ENCODE measurements at regions not wholly inside any gene's neighbourhood (a gene's known extent, or its start where the extent isn't known, plus 50 kb on each side); places are given as distances from the start of the nearest gene placed in this dataset.
A peak's percentile ranks its signal among the peaks of the same experiment; 100 is the strongest.

GRCh38 chr6:4282926-4283325 lies 147.6 kb upstream of the ECI2 start:
- Mint-ChIP-seq H3K9me3 (no peaks in the 10 kb centered on the region), H3K27ac (ENCODE audit: low read depth) (no peak overlapping the region), H3K4me3 (no peak overlapping the region), H3K27me3 (peaks cover 93% of the 10 kb centered on the region), H3K36me3 (ENCODE audit: insufficient read depth) (no peaks in the 10 kb centered on the region), H3K4me1 (peaks cover 8% of the 10 kb centered on the region)
- DNase-seq (ENCODE audit: low spot score in 2 of 2) = no peak
- ATAC-seq (replicated peaks; ENCODE audit: extremely low read depth, poor library complexity, severe bottlenecking) = no peak

DNA sequence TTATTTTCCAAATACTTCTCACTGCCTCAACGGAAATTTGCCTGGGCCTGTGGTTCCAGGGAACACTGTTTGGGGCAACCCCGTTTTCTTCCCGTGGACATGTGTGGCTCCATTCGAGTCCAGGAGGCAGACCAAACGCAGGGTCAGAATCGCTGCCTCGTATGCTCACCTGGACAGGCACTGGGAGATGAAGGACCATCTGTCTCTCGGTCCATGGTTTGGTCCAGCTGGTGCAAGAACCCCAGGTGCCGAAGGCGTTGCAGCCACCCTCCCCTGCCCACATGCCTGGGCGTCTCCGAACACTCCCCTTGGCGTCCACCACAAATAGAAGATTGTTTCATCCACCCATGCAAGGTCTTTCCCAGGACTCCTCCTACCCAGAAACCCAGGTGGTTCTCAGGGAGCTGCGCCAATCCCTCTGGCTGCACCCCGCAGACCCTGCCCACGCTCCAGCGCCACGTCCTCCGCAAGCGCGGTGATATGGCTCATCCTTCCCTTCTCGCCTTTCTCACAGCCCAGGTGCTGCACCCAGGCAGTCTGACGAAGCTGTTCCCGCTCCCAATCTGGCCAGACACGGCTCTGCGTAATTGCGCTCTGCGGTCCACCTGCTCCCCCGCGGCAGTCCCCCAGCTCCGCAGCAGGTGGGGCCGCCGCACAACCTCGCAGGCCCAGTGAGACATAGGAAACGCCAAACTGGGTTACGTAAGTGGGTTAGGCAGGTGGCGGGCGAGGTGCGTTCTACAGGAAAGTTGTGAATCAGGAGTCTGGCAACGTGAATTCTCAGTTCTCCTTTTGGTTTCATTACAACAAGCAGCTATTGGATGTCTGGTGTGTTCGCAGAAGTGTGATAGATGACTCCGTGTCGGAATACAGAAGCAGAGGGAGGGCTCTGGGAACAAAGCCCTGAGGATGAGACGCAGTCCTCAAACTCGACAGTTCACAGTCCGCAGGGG lies 146.2 kb upstream of the ECI2 start:
- Mint-ChIP-seq H3K27ac (ENCODE audit: low read depth) (no peak overlapping the region), H3K36me3 (ENCODE audit: insufficient read depth) (no peaks in the 10 kb centered on the region), H3K4me3 (peak overlapping the region; percentile 8), H3K27me3 (peaks cover 86% of the 10 kb centered on the region), H3K4me1 (peaks cover 8% of the 10 kb centered on the region), H3K9me3 (no peaks in the 10 kb centered on the region)
- DNase-seq (ENCODE audit: low spot score in 2 of 2) (no peak), ATAC-seq (replicated peaks; ENCODE audit: extremely low read depth, poor library complexity, severe bottlenecking) (no peak)

GRCh38 chr6:4280707-4281106 lies 145.3 kb upstream of the ECI2 start:
- DNase-seq (ENCODE audit: low spot score in 2 of 2) (no peak), ATAC-seq (replicated peaks; ENCODE audit: extremely low read depth, poor library complexity, severe bottlenecking) (no peak)
- no peak overlapping the region for H3K4me3 Mint-ChIP-seq
- no peaks in the 10 kb centered on the region for H3K36me3 Mint-ChIP-seq (ENCODE audit: insufficient read depth)
- no peak overlapping the region for H3K27ac Mint-ChIP-seq (ENCODE audit: low read depth)
- peaks cover 77% of the 10 kb centered on the region for H3K27me3 Mint-ChIP-seq
- H3K4me1 Mint-ChIP-seq = peaks cover 8% of the 10 kb centered on the region
- no peaks in the 10 kb centered on the region for H3K9me3 Mint-ChIP-seq

- ATAC-seq (replicated peaks; ENCODE audit: extremely low read depth, poor library complexity, severe bottlenecking) (no peak), DNase-seq (ENCODE audit: low spot score in 2 of 2) (no peak)
- Mint-ChIP-seq H3K9me3 (no peaks in the 10 kb centered on the region), H3K4me3 (no peak overlapping the region), H3K4me1 (peaks cover 8% of the 10 kb centered on the region), H3K27ac (ENCODE audit: low read depth) (no peak overlapping the region), H3K27me3 (peaks cover 76% of the 10 kb centered on the region), H3K36me3 (ENCODE audit: insufficient read depth) (no peaks in the 10 kb centered on the region)
Observed at GRCh38 chr6:4280031-4280430, 144.7 kb upstream of the ECI2 start.

- Mint-ChIP-seq H3K27ac (ENCODE audit: low read depth) (no peak overlapping the region), H3K4me1 (no peaks in the 10 kb centered on the region), H3K4me3 (no peak overlapping the region), H3K36me3 (ENCODE audit: insufficient read depth) (no peaks in the 10 kb centered on the region), H3K9me3 (no peaks in the 10 kb centered on the region), H3K27me3 (peaks cover 50% of the 10 kb centered on the region)
- ATAC-seq (replicated peaks; ENCODE audit: extremely low read depth, poor library complexity, severe bottlenecking) (no peak), DNase-seq (ENCODE audit: low spot score in 2 of 2) (no peak)
Observed at GRCh38 chr6:4274382-4275082, 139.2 kb upstream of the ECI2 start.

DNA sequence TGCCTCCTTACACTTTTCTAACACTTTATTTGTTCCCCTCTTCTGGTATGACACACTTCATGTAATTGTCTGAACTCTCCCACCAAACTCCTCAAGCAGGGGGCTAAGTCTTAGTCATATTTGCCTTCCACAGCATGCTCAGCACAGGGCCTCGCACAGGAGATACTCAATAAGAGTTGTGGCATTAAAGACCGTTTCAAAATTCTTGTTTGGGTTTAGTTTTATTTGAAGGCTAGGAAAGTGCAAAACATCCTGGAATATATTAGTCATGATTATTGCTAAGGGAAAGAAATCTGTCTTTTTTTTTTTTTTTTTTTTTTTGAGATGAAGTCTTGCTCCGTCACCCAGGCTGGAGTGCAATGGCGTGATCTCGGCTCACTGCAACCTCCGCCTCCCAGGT lies 137.6 kb upstream of the ECI2 start:
- Mint-ChIP-seq H3K36me3 (ENCODE audit: insufficient read depth) (no peaks in the 10 kb centered on the region), H3K27me3 (peaks cover 35% of the 10 kb centered on the region), H3K4me3 (no peak overlapping the region), H3K4me1 (no peaks in the 10 kb centered on the region), H3K27ac (ENCODE audit: low read depth) (no peak overlapping the region), H3K9me3 (no peaks in the 10 kb centered on the region)
- no peak for ATAC-seq (replicated peaks; ENCODE audit: extremely low read depth, poor library complexity, severe bottlenecking)
- no peak for DNase-seq (ENCODE audit: low spot score in 2 of 2)

DNA sequence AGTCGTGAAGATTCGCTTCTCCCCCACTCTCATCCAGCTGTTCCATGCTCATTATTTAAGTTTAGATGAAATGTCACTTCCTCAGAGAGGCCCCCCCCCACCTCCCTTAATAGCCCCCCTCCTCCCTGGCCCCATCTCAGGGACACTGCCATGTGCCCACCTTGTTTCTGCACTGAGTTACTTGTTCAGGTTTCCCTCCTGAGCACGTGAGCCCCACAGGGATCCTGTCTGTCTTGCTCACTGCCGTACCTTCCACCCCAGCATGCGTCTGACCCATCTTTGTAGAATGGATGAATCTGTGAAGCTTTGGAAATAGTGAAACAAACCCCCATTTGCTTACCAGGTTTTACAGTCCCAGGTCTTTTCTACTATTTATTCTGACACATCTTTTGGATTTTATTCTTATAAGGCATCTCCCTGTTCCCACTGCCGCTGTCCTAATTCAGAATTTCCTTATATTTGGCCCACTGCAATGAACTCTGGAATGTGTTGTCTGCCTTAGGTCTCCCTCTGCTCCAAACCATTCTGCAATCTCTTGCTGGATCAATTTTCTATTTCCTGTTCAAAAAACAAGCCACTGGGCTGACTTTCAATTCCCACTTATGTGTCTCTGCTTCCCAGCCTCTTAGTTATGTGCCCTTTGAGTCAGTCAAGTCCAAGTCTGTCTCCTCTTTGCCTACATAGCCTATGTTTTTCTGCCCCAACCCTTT lies 136.5 kb upstream of the ECI2 start:
- Mint-ChIP-seq H3K9me3 (no peaks in the 10 kb centered on the region), H3K36me3 (ENCODE audit: insufficient read depth) (no peaks in the 10 kb centered on the region), H3K4me1 (no peaks in the 10 kb centered on the region), H3K4me3 (no peak overlapping the region), H3K27me3 (peaks cover 38% of the 10 kb centered on the region), H3K27ac (ENCODE audit: low read depth) (no peak overlapping the region)
- DNase-seq (ENCODE audit: low spot score in 2 of 2) (no peak), ATAC-seq (replicated peaks; ENCODE audit: extremely low read depth, poor library complexity, severe bottlenecking) (no peak)

- H3K9me3 Mint-ChIP-seq = no peaks in the 10 kb centered on the region
- H3K4me3 Mint-ChIP-seq = no peak overlapping the region
- H3K27ac Mint-ChIP-seq (ENCODE audit: low read depth) = no peak overlapping the region
- H3K27me3 Mint-ChIP-seq = peaks cover 49% of the 10 kb centered on the region
- no peak for DNase-seq (ENCODE audit: low spot score in 2 of 2)
- H3K4me1 Mint-ChIP-seq = no peaks in the 10 kb centered on the region
- H3K36me3 Mint-ChIP-seq (ENCODE audit: insufficient read depth) = no peaks in the 10 kb centered on the region
- ATAC-seq (replicated peaks; ENCODE audit: extremely low read depth, poor library complexity, severe bottlenecking) = no peak
Observed at GRCh38 chr6:4270776-4271175, 135.4 kb upstream of the ECI2 start.

- ATAC-seq (replicated peaks; ENCODE audit: extremely low read depth, poor library complexity, severe bottlenecking) = no peak
- Mint-ChIP-seq H3K27me3 (peaks cover 56% of the 10 kb centered on the region), H3K36me3 (ENCODE audit: insufficient read depth) (no peaks in the 10 kb centered on the region), H3K4me1 (no peaks in the 10 kb centered on the region), H3K4me3 (no peak overlapping the region), H3K9me3 (no peaks in the 10 kb centered on the region), H3K27ac (ENCODE audit: low read depth) (no peak overlapping the region)
- no peak for DNase-seq (ENCODE audit: low spot score in 2 of 2)
Observed at GRCh38 chr6:4270001-4270400, 134.6 kb upstream of the ECI2 start.

- no peak for ATAC-seq (replicated peaks; ENCODE audit: extremely low read depth, poor library complexity, severe bottlenecking)
- DNase-seq (ENCODE audit: low spot score in 2 of 2) = no peak
- no peak overlapping the region for H3K4me3 Mint-ChIP-seq
- no peaks in the 10 kb centered on the region for H3K36me3 Mint-ChIP-seq (ENCODE audit: insufficient read depth)
- H3K4me1 Mint-ChIP-seq = no peaks in the 10 kb centered on the region
- no peaks in the 10 kb centered on the region for H3K9me3 Mint-ChIP-seq
- peaks cover 54% of the 10 kb centered on the region for H3K27me3 Mint-ChIP-seq
- no peak overlapping the region for H3K27ac Mint-ChIP-seq (ENCODE audit: low read depth)
Observed at GRCh38 chr6:4268171-4268570, 132.8 kb upstream of the ECI2 start.

- Mint-ChIP-seq H3K4me3 (no peak overlapping the region), H3K36me3 (ENCODE audit: insufficient read depth) (no peaks in the 10 kb centered on the region), H3K27me3 (peaks cover 49% of the 10 kb centered on the region), H3K27ac (ENCODE audit: low read depth) (no peak overlapping the region), H3K9me3 (no peaks in the 10 kb centered on the region), H3K4me1 (no peaks in the 10 kb centered on the region)
- DNase-seq (ENCODE audit: low spot score in 2 of 2) = no peak
- no peak for ATAC-seq (replicated peaks; ENCODE audit: extremely low read depth, poor library complexity, severe bottlenecking)
Observed at GRCh38 chr6:4265740-4266139, 130.4 kb upstream of the ECI2 start.

- no peak overlapping the region for H3K27ac Mint-ChIP-seq (ENCODE audit: low read depth)
- H3K9me3 Mint-ChIP-seq = no peaks in the 10 kb centered on the region
- H3K4me1 Mint-ChIP-seq = no peaks in the 10 kb centered on the region
- H3K4me3 Mint-ChIP-seq = no peak overlapping the region
- H3K27me3 Mint-ChIP-seq = peaks cover 48% of the 10 kb centered on the region
- ATAC-seq (replicated peaks; ENCODE audit: extremely low read depth, poor library complexity, severe bottlenecking) = no peak
- no peaks in the 10 kb centered on the region for H3K36me3 Mint-ChIP-seq (ENCODE audit: insufficient read depth)
- no peak for DNase-seq (ENCODE audit: low spot score in 2 of 2)
Observed at GRCh38 chr6:4264601-4265000, 129.2 kb upstream of the ECI2 start.
